GM12891 (cell line): ENCODE measurements at regions not wholly inside any gene's neighbourhood (a gene's known extent, or its start where the extent isn't known, plus 50 kb on each side); places are given as distances from the start of the nearest gene placed in this dataset.

Experiments
- POLR2A ChIP-seq: IDR thresholded peaks from 2 replicates; pipeline ENCODE4 v1.6.1; 2011; ENCODE audit warnings: low read depth, low read length, control low read depth
- POLR2AphosphoS5 ChIP-seq: IDR thresholded peaks from 2 replicates; pipeline ENCODE4 v1.6.1; 2011; ENCODE audit warnings: low read depth, low read length, control low read depth
- TAF1 ChIP-seq: IDR thresholded peaks from 2 replicates; pipeline ENCODE4 v1.6.1; 2011; ENCODE audit warnings: low read depth, low read length, control low read depth

DNA sequence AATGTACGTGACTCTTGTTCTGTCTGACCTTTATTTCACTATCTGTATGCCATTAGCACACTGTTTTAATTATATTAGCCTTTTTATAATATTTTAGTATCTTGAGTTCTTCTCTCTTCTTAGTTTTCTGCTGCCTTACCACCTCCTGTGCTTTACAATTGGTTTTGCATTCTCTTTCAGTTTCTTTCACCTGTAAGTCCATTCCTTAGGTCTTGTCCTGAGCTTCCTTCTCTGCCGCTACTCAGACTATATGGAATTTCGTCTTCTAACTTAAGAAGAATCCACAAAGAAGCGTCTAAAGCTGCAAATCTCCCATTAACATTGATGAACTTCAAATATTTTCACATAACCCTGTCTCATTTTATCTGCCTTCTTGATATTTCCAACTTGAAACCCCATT is 642.9 kb downstream of the MAT2B start:
- no peak for TF ChIP-seq POLR2A
- no peak for TF ChIP-seq TAF1
- no peak for TF ChIP-seq POLR2AphosphoS5
